ENCODE measurements at regions not wholly inside any gene's neighbourhood (a gene's known extent, or its start where the extent isn't known, plus 50 kb on each side); places are given as distances from the start of the nearest gene placed in this dataset.
A peak's percentile ranks its signal among the peaks of the same experiment; 100 is the strongest.

- peak; percentile 2 for DNase-seq
These were observed 153.8 kb upstream of the E2F8 start for GRCh38 chr11:19394525-19395016.

GRCh38 chr11:19393941-19394340 lies 153.2 kb upstream of the E2F8 start:
- no peak for DNase-seq

- no peak for DNase-seq
These were observed 152.2 kb upstream of the E2F8 start for GRCh38 chr11:19392847-19393518.

- no peak for DNase-seq
These were observed 151.6 kb upstream of the E2F8 start for GRCh38 chr11:19392321-19392720.

- DNase-seq = no peak
These were observed 150.9 kb upstream of the E2F8 start for GRCh38 chr11:19391652-19392051.

- DNase-seq = no peak
These were observed 150.3 kb upstream of the E2F8 start for GRCh38 chr11:19391026-19391425.

GRCh38 chr11:19389787-19390303 lies 149.1 kb upstream of the E2F8 start:
- DNase-seq = no peak

- no peak for DNase-seq
These were observed 141.4 kb upstream of the E2F8 start for GRCh38 chr11:19382131-19382611.

- DNase-seq = no peak
These were observed 139.6 kb upstream of the E2F8 start for GRCh38 chr11:19380375-19380774.

- DNase-seq = no peak
These were observed 138.7 kb upstream of the E2F8 start for GRCh38 chr11:19379465-19379864.

- no peak for DNase-seq
These were observed 138.1 kb upstream of the E2F8 start for GRCh38 chr11:19378814-19379213.

GRCh38 chr11:19377881-19378280 lies 137.1 kb upstream of the E2F8 start:
- DNase-seq = no peak

- DNase-seq = no peak
These were observed 134.7 kb upstream of the E2F8 start for GRCh38 chr11:19375440-19375839.

- DNase-seq = peak; percentile 1
These were observed 133.4 kb upstream of the E2F8 start for GRCh38 chr11:19374151-19374569.

- no peak for DNase-seq
These were observed 131.6 kb upstream of the E2F8 start for GRCh38 chr11:19372381-19372780.

- DNase-seq = no peak
These were observed 129.5 kb upstream of the E2F8 start for GRCh38 chr11:19370100-19370861.

- DNase-seq = no peak
These were observed 128.1 kb upstream of the E2F8 start for GRCh38 chr11:19368726-19369375.

GRCh38 chr11:19366992-19367709 lies 126.4 kb upstream of the E2F8 start:
- DNase-seq = no peak

GRCh38 chr11:19365743-19366410 lies 125.1 kb upstream of the E2F8 start:
- DNase-seq = no peak

- DNase-seq = no peak
These were observed 118.7 kb upstream of the E2F8 start for GRCh38 chr11:19359221-19360000.

- DNase-seq = no peak
These were observed 117.2 kb upstream of the E2F8 start for GRCh38 chr11:19357943-19358342.
